Islet precursor cell (in vitro differentiated cells): ENCODE measurements at regions not wholly inside any gene's neighbourhood (a gene's known extent, or its start where the extent isn't known, plus 50 kb on each side); places are given as distances from the start of the nearest gene placed in this dataset.

Experiments
- DNase-seq: peaks from one replicate; pipeline ENCODE4 v3.0.0-alpha.2; 2018

GRCh38 chr6:148653138-148653776 is 93.6 kb upstream of the UST start:
- no peak for DNase-seq

- no peak for DNase-seq
These were observed 89.8 kb upstream of the UST start for GRCh38 chr6:148657048-148657447.

- DNase-seq: no peak
These were observed 88.0 kb upstream of the UST start for GRCh38 chr6:148658681-148659430.

- no peak for DNase-seq
These were observed 79.4 kb upstream of the UST start for GRCh38 chr6:148667395-148667794.

- DNase-seq: peak; percentile 59
These were observed 75.7 kb upstream of the UST start for GRCh38 chr6:148671085-148671484.

DNA sequence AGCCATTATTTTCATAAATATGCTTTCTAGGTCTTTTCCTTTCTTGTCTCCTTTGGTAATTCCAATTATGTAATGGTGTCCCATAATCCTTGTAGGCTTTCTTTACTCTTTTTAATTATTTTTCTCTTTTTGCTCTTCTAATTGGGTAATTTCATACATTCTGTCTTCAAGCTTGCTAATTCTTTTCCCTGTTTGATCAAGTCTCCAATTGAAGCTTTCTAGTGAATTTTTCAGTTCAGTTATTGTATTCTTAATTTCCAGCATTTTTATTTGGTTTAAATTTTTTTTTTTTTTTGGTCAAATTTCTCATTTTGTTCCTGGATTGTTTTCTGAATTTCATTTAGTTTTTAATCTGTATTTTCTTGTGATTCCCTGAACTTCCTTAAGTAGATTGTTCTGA is 74.9 kb upstream of the UST start:
- DNase-seq: no peak

- no peak for DNase-seq
These were observed 72.5 kb upstream of the UST start for GRCh38 chr6:148674306-148674705.

DNA sequence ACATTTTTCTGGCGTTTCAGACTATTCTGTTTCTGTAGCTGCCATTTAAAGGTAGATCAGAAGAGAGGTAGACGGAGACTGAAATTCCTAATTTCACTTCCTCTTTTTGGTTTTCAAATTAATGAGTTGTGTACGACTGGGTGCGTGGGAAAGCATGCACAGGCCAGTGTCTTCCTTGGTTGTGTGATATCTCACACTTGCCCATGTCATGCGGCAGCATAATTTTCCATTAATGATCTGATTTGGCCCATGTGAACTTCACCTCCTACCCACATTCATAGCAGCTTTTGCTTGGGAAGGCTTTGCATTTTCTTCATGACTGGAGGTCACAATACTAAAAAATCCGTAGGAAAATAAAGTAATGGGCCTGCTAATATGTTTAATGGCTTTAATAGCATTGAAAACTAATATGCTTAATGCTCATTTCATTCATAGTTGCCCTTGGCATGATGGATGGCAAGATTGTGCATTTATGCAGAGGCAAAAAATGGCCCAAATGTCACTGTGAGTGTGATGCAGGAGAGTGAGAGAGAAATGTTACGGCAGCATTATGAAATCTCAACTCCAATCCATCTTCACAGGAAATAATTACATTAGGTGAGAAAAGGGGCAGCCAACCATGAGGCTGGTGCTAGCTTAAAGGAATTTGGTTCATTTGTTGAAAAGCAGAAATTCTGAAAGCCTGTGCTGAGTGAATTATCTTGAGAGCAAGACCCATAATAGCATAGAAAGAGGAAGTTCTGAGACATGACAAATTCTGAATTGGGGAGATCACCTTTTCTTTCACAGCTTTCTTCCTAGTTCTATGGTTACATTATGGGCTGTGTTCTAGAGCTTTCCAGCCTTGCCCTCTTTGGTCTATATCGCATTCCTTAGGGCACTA is 69.0 kb upstream of the UST start:
- DNase-seq: no peak

- no peak for DNase-seq
These were observed 68.1 kb upstream of the UST start for GRCh38 chr6:148678682-148679081.

- no peak for DNase-seq
These were observed 65.2 kb upstream of the UST start for GRCh38 chr6:148681666-148682065.

DNA sequence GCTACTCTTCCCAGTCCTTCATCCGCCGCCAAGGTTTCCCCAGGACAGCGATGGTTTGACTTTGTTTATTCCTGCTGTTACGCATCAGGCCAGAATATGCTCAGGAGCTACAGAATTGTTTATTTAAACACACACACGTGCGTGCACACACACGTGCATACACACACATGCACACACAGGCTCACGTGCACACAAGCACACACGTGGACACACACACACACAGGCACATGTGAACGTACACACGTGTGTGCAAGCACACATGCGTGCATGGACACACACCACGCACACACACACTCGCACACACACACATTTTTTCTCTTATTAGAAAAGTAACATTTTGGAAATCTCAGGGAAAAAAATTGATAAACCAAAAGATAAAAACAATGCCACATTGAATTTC is 64.6 kb upstream of the UST start:
- DNase-seq: no peak

DNA sequence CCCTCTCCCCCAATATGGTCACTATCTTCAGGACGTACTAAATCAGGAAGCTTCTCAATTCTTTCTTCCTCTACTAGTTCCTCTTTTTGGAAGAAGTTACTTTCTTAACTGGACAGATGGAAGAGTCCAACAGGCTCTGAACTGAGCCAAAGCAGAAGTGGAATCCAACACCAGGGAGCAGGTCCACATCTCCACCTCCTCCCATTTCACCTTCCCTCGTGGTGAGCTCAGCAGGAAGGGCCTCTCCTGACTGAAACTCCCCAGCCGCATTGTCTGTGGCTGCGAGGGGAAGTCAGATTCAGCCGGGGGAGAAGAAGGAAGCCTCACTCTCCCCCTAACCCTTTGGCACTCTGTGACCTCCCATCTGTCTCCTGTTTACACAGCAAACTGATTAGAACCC is 63.8 kb upstream of the UST start:
- DNase-seq: no peak

DNA sequence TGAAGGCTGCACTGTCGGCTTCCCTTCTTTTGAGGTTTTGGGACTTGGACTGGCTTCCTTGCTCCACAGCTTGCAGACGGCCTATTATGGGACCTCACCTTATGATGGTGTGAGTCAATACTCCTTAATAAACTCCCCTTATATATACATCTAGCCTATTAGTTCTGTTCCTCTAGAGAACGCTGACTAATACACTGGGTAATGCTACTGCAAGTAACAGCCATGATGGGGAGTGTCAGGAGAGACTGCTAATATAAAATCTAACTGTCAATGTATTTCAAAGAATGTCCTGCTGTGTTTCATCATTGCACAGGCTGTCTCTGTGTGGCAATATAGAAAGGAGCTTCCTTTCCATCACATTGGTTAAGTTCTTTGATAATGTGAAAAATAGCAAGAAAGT is 57.7 kb upstream of the UST start:
- no peak for DNase-seq

DNA sequence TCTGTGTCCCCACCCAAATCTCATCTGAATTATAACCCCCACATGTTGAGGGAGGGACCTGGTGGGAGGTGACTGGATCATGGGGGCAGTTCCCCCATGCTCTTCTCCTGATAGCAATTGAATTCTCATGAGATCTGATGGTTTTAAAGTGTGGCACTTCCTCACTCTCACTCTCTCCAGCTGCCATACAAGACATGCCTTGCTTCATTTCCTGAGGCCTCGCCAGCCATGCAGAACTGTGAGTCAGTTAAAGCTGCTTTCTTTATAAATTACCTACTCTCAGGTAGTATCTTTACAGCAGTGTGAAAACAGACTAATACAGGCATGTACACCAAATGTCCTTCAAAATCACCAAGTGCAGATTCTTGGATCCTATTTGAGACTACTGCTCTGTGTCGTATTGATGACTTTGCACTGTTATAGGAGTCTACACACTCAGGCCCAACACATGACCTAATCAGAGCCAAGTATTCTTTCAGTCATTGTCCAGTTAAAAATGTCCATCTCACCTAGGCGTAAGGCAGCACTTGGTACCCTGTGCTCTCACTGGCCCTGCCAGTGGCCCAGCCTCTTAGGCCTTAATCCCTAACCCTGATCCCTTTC is 52.8 kb upstream of the UST start:
- no peak for DNase-seq
